ENCODE measurements at regions not wholly inside any gene's neighbourhood (a gene's known extent, or its start where the extent isn't known, plus 50 kb on each side); places are given as distances from the start of the nearest gene placed in this dataset.

- no TSS peak for BruUV-seq (replicated peaks)
- CTCF ChIA-PET (ENCODE audit: unreplicated experiment), result interaction anchor here (1.5 kb wide), 1 partner anchor 13 kb away, joined by 5 read pairs; no protein-coding TSS in a partner anchor
- intact Hi-C loops (cut with micrococcal nuclease; ENCODE audit: unreplicated experiment), result no loop called here
- Histone ChIP-seq H3K9me2 (ENCODE audit: insufficient read depth, low read length) (no peaks in the 10 kb centered on the region), H3K4me3 (ENCODE audit: low read depth, low read length, poor library complexity, severe bottlenecking) (no peak overlapping the region), H4K20me1 (ENCODE audit: insufficient read depth, low read length) (no peaks in the 10 kb centered on the region), H3K79me2 (ENCODE audit: insufficient read depth, low read depth, low read length) (no peaks in the 10 kb centered on the region), H3K4me1 (ENCODE audit: insufficient read depth, low read length, poor library complexity, severe bottlenecking) (peaks cover 14% of the 10 kb centered on the region), H3K27ac (ENCODE audit: low read depth, low read length, poor library complexity, severe bottlenecking) (no peak overlapping the region), H3K9me3 (ENCODE audit: low read length) (no peaks in the 10 kb centered on the region), H3K36me3 (ENCODE audit: insufficient read depth, low read length) (no peaks in the 10 kb centered on the region), H2AFZ (ENCODE audit: low read length) (no peak overlapping the region), H3K4me2 (ENCODE audit: low read length) (no peak overlapping the region)
- no peak for DNase-seq (ENCODE audit: low spot score)
- TF ChIP-seq, protein P1, sequence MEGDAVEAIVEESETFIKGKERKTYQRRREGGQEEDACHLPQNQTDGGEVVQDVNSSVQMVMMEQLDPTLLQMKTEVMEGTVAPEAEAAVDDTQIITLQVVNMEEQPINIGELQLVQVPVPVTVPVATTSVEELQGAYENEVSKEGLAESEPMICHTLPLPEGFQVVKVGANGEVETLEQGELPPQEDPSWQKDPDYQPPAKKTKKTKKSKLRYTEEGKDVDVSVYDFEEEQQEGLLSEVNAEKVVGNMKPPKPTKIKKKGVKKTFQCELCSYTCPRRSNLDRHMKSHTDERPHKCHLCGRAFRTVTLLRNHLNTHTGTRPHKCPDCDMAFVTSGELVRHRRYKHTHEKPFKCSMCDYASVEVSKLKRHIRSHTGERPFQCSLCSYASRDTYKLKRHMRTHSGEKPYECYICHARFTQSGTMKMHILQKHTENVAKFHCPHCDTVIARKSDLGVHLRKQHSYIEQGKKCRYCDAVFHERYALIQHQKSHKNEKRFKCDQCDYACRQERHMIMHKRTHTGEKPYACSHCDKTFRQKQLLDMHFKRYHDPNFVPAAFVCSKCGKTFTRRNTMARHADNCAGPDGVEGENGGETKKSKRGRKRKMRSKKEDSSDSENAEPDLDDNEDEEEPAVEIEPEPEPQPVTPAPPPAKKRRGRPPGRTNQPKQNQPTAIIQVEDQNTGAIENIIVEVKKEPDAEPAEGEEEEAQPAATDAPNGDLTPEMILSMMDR (conservative IDR thresholded peaks at IDR 0.05; ENCODE audit: low read length), result no peak
- TF ChIP-seq EZH2phosphoT487 (IDR thresholded peaks at IDR 0.05; ENCODE audit: borderline replicate concordance, low read depth, low read length), result no peak
- POLR2A ChIA-PET, result interaction anchor here (15.9 kb wide), 1 partner anchor 18 kb away, joined by 261 read pairs; no protein-coding TSS in a partner anchor
Observed at GRCh38 chr14:49993565-49993964, 100.7 kb downstream of the ARF6 start.

- DNase-seq (ENCODE audit: low spot score), result no peak
- Histone ChIP-seq H3K36me3 (ENCODE audit: insufficient read depth, low read length) (no peaks in the 10 kb centered on the region), H3K4me3 (ENCODE audit: low read depth, low read length, poor library complexity, severe bottlenecking) (no peak overlapping the region), H3K9me2 (ENCODE audit: insufficient read depth, low read length) (no peaks in the 10 kb centered on the region), H3K27ac (ENCODE audit: low read depth, low read length, poor library complexity, severe bottlenecking) (no peak overlapping the region), H3K4me1 (ENCODE audit: insufficient read depth, low read length, poor library complexity, severe bottlenecking) (peaks cover 24% of the 10 kb centered on the region), H3K4me2 (ENCODE audit: low read length) (no peak overlapping the region), H4K20me1 (ENCODE audit: insufficient read depth, low read length) (no peaks in the 10 kb centered on the region), H3K79me2 (ENCODE audit: insufficient read depth, low read depth, low read length) (no peaks in the 10 kb centered on the region; the same call in 1 of the 2 replicates), H2AFZ (ENCODE audit: low read length) (no peak overlapping the region), H3K9me3 (ENCODE audit: low read length) (no peaks in the 10 kb centered on the region)
- BruUV-seq (replicated peaks), result no TSS peak
- TF ChIP-seq, protein P1 (conservative IDR thresholded peaks at IDR 0.05; ENCODE audit: low read length), result no peak
- TF ChIP-seq EZH2phosphoT487 (IDR thresholded peaks at IDR 0.05; ENCODE audit: borderline replicate concordance, low read depth, low read length), result no peak
- intact Hi-C loops (cut with micrococcal nuclease; ENCODE audit: unreplicated experiment), result no loop called here
- POLR2A ChIA-PET, result interaction anchor here (1.0 to 15.9 kb wide), 2 partner anchors 12 to 20 kb away, joined by 4 to 261 read pairs; no protein-coding TSS in a partner anchor
- CTCF ChIA-PET (ENCODE audit: unreplicated experiment), result interaction anchor here (0.5 to 1.5 kb wide), 2 partner anchors 14 to 102 kb away, joined by 3 to 5 read pairs; partner anchors contain the start of gene ARF6
Observed at GRCh38 chr14:49994951-49995561, 102.2 kb downstream of the ARF6 start.

GRCh38 chr14:49997991-49998390, 105.1 kb downstream of the ARF6 start:
- no peak overlapping the region for H3K4me2 ChIP-seq (ENCODE audit: low read length)
- no peak overlapping the region for H3K27ac ChIP-seq (ENCODE audit: low read depth, low read length, poor library complexity, severe bottlenecking)
- H4K20me1 ChIP-seq (ENCODE audit: insufficient read depth, low read length), result no peaks in the 10 kb centered on the region
- H3K9me3 ChIP-seq (ENCODE audit: low read length), result no peaks in the 10 kb centered on the region
- no peak overlapping the region for H2AFZ ChIP-seq (ENCODE audit: low read length)
- ChIA-PET CTCF (ENCODE audit: unreplicated experiment) (interaction anchor here (0.6 kb wide), 1 partner anchor 321 kb away, joined by 3 read pairs; no protein-coding TSS in a partner anchor), POLR2A (interaction anchor here (15.9 kb wide), 1 partner anchor 23 kb away, joined by 261 read pairs; no protein-coding TSS in a partner anchor)
- intact Hi-C loops (cut with micrococcal nuclease; ENCODE audit: unreplicated experiment), result no loop called here
- no peaks in the 10 kb centered on the region for H3K36me3 ChIP-seq (ENCODE audit: insufficient read depth, low read length)
- no peak for TF ChIP-seq EZH2phosphoT487 (IDR thresholded peaks at IDR 0.05; ENCODE audit: borderline replicate concordance, low read depth, low read length)
- TF ChIP-seq, protein P1 (conservative IDR thresholded peaks at IDR 0.05; ENCODE audit: low read length), result no peak
- no peaks in the 10 kb centered on the region; the same call in 1 of the 2 replicates for H3K79me2 ChIP-seq (ENCODE audit: insufficient read depth, low read depth, low read length)
- no TSS peak for BruUV-seq (replicated peaks)
- no peak overlapping the region for H3K4me3 ChIP-seq (ENCODE audit: low read depth, low read length, poor library complexity, severe bottlenecking)
- H3K9me2 ChIP-seq (ENCODE audit: insufficient read depth, low read length), result no peaks in the 10 kb centered on the region
- no peak for DNase-seq (ENCODE audit: low spot score)
- peaks cover 48% of the 10 kb centered on the region for H3K4me1 ChIP-seq (ENCODE audit: insufficient read depth, low read length, poor library complexity, severe bottlenecking)
